Smooth muscle cell (in vitro differentiated cells): ENCODE measurements at regions not wholly inside any gene's neighbourhood (a gene's known extent, or its start where the extent isn't known, plus 50 kb on each side); places are given as distances from the start of the nearest gene placed in this dataset.

ENCODE experiments used
- DNase-seq: peaks from one replicate; lab custom pipeline; 2025; ENCODE audit not compliant: unreplicated experiment; lab: John Stamatoyannopoulos, UW
- H2AFZ ChIP-seq: fragments of 200-600 bp; sonication (generic); 2 replicates; pipeline ENCODE4 v1.6.0; 2016; ENCODE audit warnings: antibody characterized with exemption, low read depth, mild to moderate bottlenecking
- H3F3A ChIP-seq: fragments of 200-600 bp; sonication (generic); 2 replicates; pipeline ENCODE4 v1.6.0; 2017; ENCODE audit warnings: antibody characterized with exemption, low read depth
- H3K27ac ChIP-seq: fragments of 200-600 bp; sonication (generic); 2 replicates; pipeline ENCODE4 v1.5.1; 2016; ENCODE audit warnings: low read depth, mild to moderate bottlenecking
- H3K27me3 ChIP-seq: fragments of 200-600 bp; sonication (generic); 2 replicates; pipeline ENCODE4 v1.6.1; 2016; ENCODE audit warnings: low read depth, mild to moderate bottlenecking
- H3K36me3 ChIP-seq: fragments of 200-600 bp; sonication (generic); 2 replicates; pipeline ENCODE4 v1.5.1; 2016; ENCODE audit warnings: low read depth
- H3K4me1 ChIP-seq: fragments of 200-600 bp; sonication (generic); 2 replicates; pipeline ENCODE4 v1.5.1; 2016; ENCODE audit warnings: low read depth
- H3K4me2 ChIP-seq: fragments of 200-600 bp; sonication (generic); 2 replicates; pipeline ENCODE4 v1.6.0; 2016; ENCODE audit warnings: mild to moderate bottlenecking
- H3K4me3 ChIP-seq: fragments of 200-600 bp; sonication (generic); 2 replicates; pipeline ENCODE4 v1.5.1; 2016; ENCODE audit warnings: mild to moderate bottlenecking
- H3K79me2 ChIP-seq: fragments of 200-600 bp; sonication (generic); 2 replicates; pipeline ENCODE4 v1.6.0; 2016; ENCODE audit warnings: low read depth, mild to moderate bottlenecking
- H3K9ac ChIP-seq: fragments of 200-600 bp; sonication (generic); 2 replicates; pipeline ENCODE4 v1.6.0; 2016; ENCODE audit warnings: low read depth
- H3K9me3 ChIP-seq: fragments of 200-600 bp; sonication (generic); replicated peaks from 2 replicates; pipeline ENCODE4 v1.5.1; 2016; ENCODE audit warnings: low read depth
- H4K20me1 ChIP-seq: fragments of 200-600 bp; sonication (generic); 2 replicates; pipeline ENCODE4 v1.6.0; 2016; ENCODE audit warnings: low read depth
- CTCF ChIP-seq: fragments of 200-600 bp; sonication (generic); IDR thresholded peaks from 2 replicates; pipeline ENCODE4 v1.5.1; 2017; ENCODE audit warnings: borderline replicate concordance, mild to moderate bottlenecking, antibody characterized with exemption; ENCODE audit not compliant: insufficient read depth, poor library complexity, severe bottlenecking
- WGBS: methylation state at CpG from one replicate; pipeline ENCODE4 v1.1.7; 2016; ENCODE audit warnings: low lambda C conversion rate; 5-methylcytosine and 5-hydroxymethylcytosine counted together

DNA sequence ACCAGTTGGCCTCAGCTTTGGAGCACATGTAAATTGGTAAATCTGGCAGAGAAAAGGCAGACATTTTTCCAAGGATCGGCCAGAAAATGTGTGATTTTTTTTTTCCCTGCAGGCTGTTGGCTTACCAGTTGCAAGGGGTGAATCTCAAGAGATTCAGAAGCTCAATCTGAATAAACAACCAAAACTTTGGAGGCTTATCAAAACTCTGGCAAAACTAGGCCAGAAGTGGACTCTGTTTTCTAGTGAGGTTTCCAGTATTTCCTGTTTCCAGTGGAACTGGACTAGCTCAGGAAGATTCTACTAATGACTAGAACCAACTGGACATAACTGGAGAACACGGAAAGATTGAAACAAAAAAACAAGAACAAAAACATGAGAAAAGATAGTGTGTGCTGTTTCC, 191.3 kb downstream of the SMIM20 start:
- 85% methylated on average over 2 of the region's 2 CpGs for WGBS

GRCh38 chr4:26105815-26106699, 192.0 kb downstream of the SMIM20 start:
- Histone ChIP-seq H3K4me2 (peak overlapping the region; percentile 6), H3K9ac (no peak overlapping the region), H4K20me1 (no peaks in the 10 kb centered on the region), H3K4me3 (no peak overlapping the region), H3K4me1 (no peaks in the 10 kb centered on the region), H3K27me3 (no peaks in the 10 kb centered on the region), H3K79me2 (no peaks in the 10 kb centered on the region), H3K36me3 (no peaks in the 10 kb centered on the region), H2AFZ (no peak overlapping the region), H3K9me3 (no peaks in the 10 kb centered on the region), H3F3A (peaks cover 11% of the 10 kb centered on the region), H3K27ac (no peak overlapping the region)
- 55% methylated on average over 7 of the region's 7 CpGs for WGBS
- no peak for TF ChIP-seq CTCF
- no peak for DNase-seq

More for the DNA sequence above, 191.3 kb downstream of the SMIM20 start:
- H3K27me3 ChIP-seq, result no peaks in the 10 kb centered on the region
- H3K27ac ChIP-seq, result no peak overlapping the region
- H3K4me2 ChIP-seq, result no peak overlapping the region
- peaks cover 11% of the 10 kb centered on the region for H3F3A ChIP-seq
- H4K20me1 ChIP-seq, result no peaks in the 10 kb centered on the region
- no peak overlapping the region for H3K4me3 ChIP-seq
- H3K36me3 ChIP-seq, result no peaks in the 10 kb centered on the region
- H3K79me2 ChIP-seq, result no peaks in the 10 kb centered on the region
- no peak overlapping the region for H2AFZ ChIP-seq
- no peak overlapping the region for H3K9ac ChIP-seq
- H3K9me3 ChIP-seq, result no peaks in the 10 kb centered on the region
- TF ChIP-seq CTCF, result no peak
- no peaks in the 10 kb centered on the region for H3K4me1 ChIP-seq
- DNase-seq, result no peak

- H4K20me1 ChIP-seq, result no peaks in the 10 kb centered on the region
- no peak overlapping the region for H3K27ac ChIP-seq
- no peaks in the 10 kb centered on the region for H3K9me3 ChIP-seq
- H3F3A ChIP-seq, result peaks cover 11% of the 10 kb centered on the region
- no peaks in the 10 kb centered on the region for H3K27me3 ChIP-seq
- H3K79me2 ChIP-seq, result no peaks in the 10 kb centered on the region
- H2AFZ ChIP-seq, result no peak overlapping the region
- no peak for TF ChIP-seq CTCF
- peak overlapping the region; percentile 6 for H3K4me2 ChIP-seq
- H3K4me3 ChIP-seq, result no peak overlapping the region
- no peaks in the 10 kb centered on the region for H3K36me3 ChIP-seq
- no peak for DNase-seq
- H3K4me1 ChIP-seq, result no peaks in the 10 kb centered on the region
- no peak overlapping the region for H3K9ac ChIP-seq
Observed at GRCh38 chr4:26106776-26107175, 192.8 kb downstream of the SMIM20 start.

DNA sequence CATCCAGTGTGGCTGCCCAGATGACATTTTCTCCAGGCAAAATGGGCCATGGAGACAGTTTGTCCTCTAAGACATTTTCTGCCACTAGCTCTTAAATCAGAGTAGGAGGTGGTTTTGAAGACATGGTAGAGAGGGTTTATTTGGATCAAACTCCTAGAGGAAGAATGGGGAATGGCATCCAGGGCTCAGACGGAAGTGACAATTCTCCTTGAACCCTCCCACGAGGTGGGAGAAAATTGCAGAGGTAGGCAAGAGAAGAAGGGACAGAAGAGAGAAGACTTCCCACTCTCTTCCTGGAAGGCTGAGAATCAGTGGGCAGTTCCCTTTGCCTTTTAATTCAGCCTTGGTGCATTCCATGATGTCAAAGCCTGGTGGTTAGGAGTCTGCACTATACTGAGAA, 194.0 kb downstream of the SMIM20 start:
- no peaks in the 10 kb centered on the region for H4K20me1 ChIP-seq
- no peak overlapping the region for H3K9ac ChIP-seq
- H3F3A ChIP-seq, result peaks cover 11% of the 10 kb centered on the region
- H3K36me3 ChIP-seq, result no peaks in the 10 kb centered on the region
- 70% methylated on average over 2 of the region's 2 CpGs for WGBS
- no peak overlapping the region for H3K4me3 ChIP-seq
- H3K4me1 ChIP-seq, result no peaks in the 10 kb centered on the region
- no peak overlapping the region for H3K4me2 ChIP-seq
- no peak overlapping the region for H3K27ac ChIP-seq
- peak; percentile 6 for TF ChIP-seq CTCF
- DNase-seq, result no peak
- H2AFZ ChIP-seq, result no peak overlapping the region
- no peaks in the 10 kb centered on the region for H3K79me2 ChIP-seq
- H3K27me3 ChIP-seq, result no peaks in the 10 kb centered on the region
- H3K9me3 ChIP-seq, result no peaks in the 10 kb centered on the region
